ENCODE measurements at regions not wholly inside any gene's neighbourhood (a gene's known extent, or its start where the extent isn't known, plus 50 kb on each side); places are given as distances from the start of the nearest gene placed in this dataset.
"Not testable (repeated sequence)": the region's sequence is repeated elsewhere in the genome, so short reads cannot be mapped to it uniquely, and the experiment has no call there.

- ATAC-seq = no peak
- Histone ChIP-seq H3K27me3 (no peaks in the 10 kb centered on the region), H3K4me3 (no peak overlapping the region), H3K4me1 (no peaks in the 10 kb centered on the region), H3K36me3 (no peaks in the 10 kb centered on the region), H3K9me3 (no peaks in the 10 kb centered on the region), H3K27ac (no peak overlapping the region)
- no peak for TF ChIP-seq CTCF (IDR thresholded peaks at IDR 0.05)
- intact Hi-C loops (cut with DNase I) = no loop called here
- DNase-seq = no peak
These were observed 122.2 kb upstream of the PRKG2 start for GRCh38 chr4:81337211-81337610.

GRCh38 chr4:81335122-81335912 lies 120.3 kb upstream of the PRKG2 start:
- ATAC-seq = no peak
- H3K4me1 ChIP-seq = no peaks in the 10 kb centered on the region
- DNase-seq = no peak
- no peaks in the 10 kb centered on the region for H3K9me3 ChIP-seq
- intact Hi-C loops (cut with DNase I) = no loop called here
- no peak overlapping the region for H3K4me3 ChIP-seq
- H3K27me3 ChIP-seq = no peaks in the 10 kb centered on the region
- no peak for TF ChIP-seq CTCF (IDR thresholded peaks at IDR 0.05)
- no peak overlapping the region for H3K27ac ChIP-seq
- H3K36me3 ChIP-seq = no peaks in the 10 kb centered on the region

- Histone ChIP-seq H3K27me3 (no peaks in the 10 kb centered on the region), H3K9me3 (no peaks in the 10 kb centered on the region), H3K4me3 (no peak overlapping the region), H3K27ac (no peak overlapping the region), H3K36me3 (no peaks in the 10 kb centered on the region), H3K4me1 (no peaks in the 10 kb centered on the region)
- intact Hi-C loops (cut with DNase I) = no loop called here
- ATAC-seq (no peak), DNase-seq (no peak)
- TF ChIP-seq CTCF (IDR thresholded peaks at IDR 0.05) = no peak
These were observed 115.0 kb upstream of the PRKG2 start for GRCh38 chr4:81330018-81330417.

- H3K27ac ChIP-seq = no peak overlapping the region
- intact Hi-C loops (cut with DNase I) = no loop called here
- ATAC-seq (no peak), DNase-seq (no peak)
- H3K36me3 ChIP-seq = no peaks in the 10 kb centered on the region
- H3K9me3 ChIP-seq = no peaks in the 10 kb centered on the region
- TF ChIP-seq CTCF (IDR thresholded peaks at IDR 0.05) = no peak
- no peaks in the 10 kb centered on the region for H3K4me1 ChIP-seq
- H3K27me3 ChIP-seq = no peaks in the 10 kb centered on the region
- no peak overlapping the region for H3K4me3 ChIP-seq
These were observed 111.6 kb upstream of the PRKG2 start for GRCh38 chr4:81326581-81326980.

GRCh38 chr4:81324594-81324993 lies 109.6 kb upstream of the PRKG2 start:
- H3K4me3 ChIP-seq; H3K27me3 ChIP-seq; ATAC-seq; DNase-seq; H3K9me3 ChIP-seq; H3K36me3 ChIP-seq; H3K4me1 ChIP-seq; intact Hi-C loops (cut with DNase I); H3K27ac ChIP-seq: not testable (repeated sequence)

- DNase-seq (no peak), ATAC-seq (no peak)
- no peak overlapping the region for H3K4me3 ChIP-seq
- intact Hi-C loops (cut with DNase I) = no loop called here
- H3K27ac ChIP-seq = no peak overlapping the region
- no peaks in the 10 kb centered on the region for H3K27me3 ChIP-seq
- H3K9me3 ChIP-seq = no peaks in the 10 kb centered on the region
- H3K36me3 ChIP-seq = no peaks in the 10 kb centered on the region
- H3K4me1 ChIP-seq = no peaks in the 10 kb centered on the region
- TF ChIP-seq CTCF (IDR thresholded peaks at IDR 0.05) = no peak
These were observed 104.6 kb upstream of the PRKG2 start for GRCh38 chr4:81319657-81320056.
